ENCODE measurements at regions not wholly inside any gene's neighbourhood (a gene's known extent, or its start where the extent isn't known, plus 50 kb on each side); places are given as distances from the start of the nearest gene placed in this dataset.

- TF ChIP-seq POLR2AphosphoS5 (IDR thresholded peaks at IDR 0.05; ENCODE audit: insufficient read depth, low read depth, low read length) (no peak), EZH2 (IDR thresholded peaks at IDR 0.05; ENCODE audit: borderline replicate concordance, low read depth, low read length, severe bottlenecking) (no peak), CTCF (IDR thresholded peaks at IDR 0.05; ENCODE audit: extremely low read depth in 1 of 2, insufficient read depth in 1 of 2, low read depth in 1 of 2, low read length in 2 of 2) (no peak)
Observed at GRCh38 chr3:173268781-173269180, 127.7 kb upstream of the SPATA16 start.

Data from endothelial cell of umbilical vein (primary cell).